HepG2 (cell line): ENCODE measurements at regions not wholly inside any gene's neighbourhood (a gene's known extent, or its start where the extent isn't known, plus 50 kb on each side); places are given as distances from the start of the nearest gene placed in this dataset.

Experiments used
- ATAC-seq: fragments of 200-7000 bp; cut with Tn5 transposase; 3 replicates; pipeline ENCODE4 v1.9.1; 2020; ENCODE audit warnings: mild to moderate bottlenecking, moderate library complexity
- BruUV-seq: library from RNA; stranded (reverse); fragments of 400-500 nt; replicated peaks from 2 replicates; lab custom pipeline; 2021; lab: Mats Ljungman, UMichigan
- CTCF ChIA-PET: fragments of 300-600 bp; formaldehyde crosslinking; extraction: SDS; loops from one replicate; lab custom pipeline; 2021; ENCODE audit warnings: low total read pairs, inconsistent platforms, low intra/inter-chr PET ratio; lab: Yijun Ruan, JAX
- POLR2A ChIA-PET: fragments of 350-600 bp; sonication (Branson Sonifier 250); formaldehyde crosslinking; loops from one replicate; lab custom pipeline; 2020; ENCODE audit warnings: antibody characterized with exemption, inconsistent platforms; lab: Yijun Ruan, JAX
- DNase-seq: peaks from one replicate; pipeline ENCODE4 v3.0.0-alpha.2; 2015; ENCODE audit warnings: low spot score
- FAIRE-seq: peaks from 3 replicates; lab custom pipeline; 2011; peaks lifted over from hg19 to GRCh38; lab: Jason Lieb, UNC
- H2AFZ ChIP-seq: one replicate; pipeline ENCODE4 v1.6.1; 2011; ENCODE audit warnings: low read length, inconsistent platforms
- H3K27ac ChIP-seq: fragments of 300-600 bp; 3 replicates; pipeline ENCODE4 v1.8.0; 2011; ENCODE audit warnings: mixed run types, mild to moderate bottlenecking, mixed read lengths, low read length, inconsistent platforms; ENCODE audit not compliant: insufficient read depth; ENCODE audit errors: extremely low read length
- H3K27me3 ChIP-seq, 2 experiments: fragments of 200-600 bp in 1 of 2; 2 replicates in 1 of 2; 3 replicates in 1 of 2; pipeline versions ENCODE4 v1.6.0 to v1.8.0; 2011; ENCODE audit warnings: low read length in 2 of 2, mild to moderate bottlenecking in 2 of 2, moderate library complexity in 2 of 2, inconsistent platforms in 1 of 2; ENCODE audit not compliant: insufficient read depth in 2 of 2, control insufficient read depth in 1 of 2
- H3K36me3 ChIP-seq, 2 experiments: fragments of 200-600 bp in 1 of 2; replicated peaks in 1 of 2; 2 replicates in 1 of 2; 3 replicates in 1 of 2; pipeline versions ENCODE4 v1.5.1 to v1.8.0; 2011; ENCODE audit warnings: low read length in 2 of 2, inconsistent platforms in 1 of 2; ENCODE audit not compliant: insufficient read depth in 2 of 2, control insufficient read depth in 1 of 2
- H3K4me1 ChIP-seq: 2 replicates; pipeline ENCODE4 v1.5.1; 2012; ENCODE audit warnings: low read length, inconsistent platforms; ENCODE audit not compliant: insufficient read depth
- H3K4me2 ChIP-seq: 2 replicates; pipeline ENCODE4 v1.6.0; 2011; ENCODE audit warnings: low read depth, low read length, inconsistent platforms
- H3K4me3 ChIP-seq, 3 experiments: fragments of 200-600 bp in 1 of 3; sonication (generic), shearing (Covaris generic) in 1 of 3; replicated peaks in 1 of 3; 2 replicates each; pipeline ENCODE4 v1.5.1; 2011 to 2016; ENCODE audit warnings: low read length in 3 of 3, inconsistent platforms in 2 of 3, low read depth in 2 of 3, mild to moderate bottlenecking in 2 of 3, control low read depth in 1 of 3, mixed read lengths in 1 of 3; ENCODE audit not compliant: insufficient read depth in 1 of 3
- H3K79me2 ChIP-seq: one replicate; pipeline ENCODE4 v1.6.1; 2011; ENCODE audit warnings: low read length, inconsistent platforms; ENCODE audit not compliant: insufficient read depth
- H3K9ac ChIP-seq: 2 replicates; pipeline ENCODE4 v1.6.0; 2011; ENCODE audit warnings: mild to moderate bottlenecking, low read depth, low read length, inconsistent platforms; ENCODE audit not compliant: insufficient read depth
- H3K9me3 ChIP-seq: 2 replicates; pipeline ENCODE4 v1.5.1; 2012; ENCODE audit warnings: mild to moderate bottlenecking, low read length
- H4K20me1 ChIP-seq: 2 replicates; pipeline ENCODE4 v1.6.0; 2011; ENCODE audit warnings: inconsistent platforms, mild to moderate bottlenecking, low read length, moderate library complexity; ENCODE audit not compliant: insufficient read depth
- HNRNPK ChIP-seq: fragments of 200-400 bp; formaldehyde crosslinking; IDR thresholded peaks from 2 replicates; pipeline ENCODE4 v1.6.1; 2018; ENCODE audit warnings: low read length, low read depth, moderate library complexity, mild to moderate bottlenecking; ENCODE audit not compliant: poor library complexity, severe bottlenecking
- KDM1A ChIP-seq: IDR thresholded peaks from 2 replicates; pipeline ENCODE4 v1.6.1; 2016; ENCODE audit warnings: missing compliant biosample characterization
- THAP11 ChIP-seq: IDR thresholded peaks from 2 replicates; pipeline ENCODE4 v1.6.1; 2016; ENCODE audit warnings: missing biosample characterization, missing genetic modification reagents
- ZNF367 ChIP-seq: sonication (generic); formaldehyde crosslinking; IDR thresholded peaks from 2 replicates; pipeline ENCODE4 v1.4.0; 2020; ENCODE audit warnings: missing genetic modification reagents, borderline replicate concordance
- ZNF878 ChIP-seq: sonication (generic); formaldehyde crosslinking; IDR thresholded peaks from 2 replicates; pipeline ENCODE4 v1.8.1; 2023; ENCODE audit warnings: mild to moderate bottlenecking, missing genetic modification reagents, moderate library complexity
- WGBS: methylation state at CpG from one replicate; pipeline ENCODE4 v1.1.6; 2017; ENCODE audit warnings: low lambda C conversion rate; 5-methylcytosine and 5-hydroxymethylcytosine counted together
- in situ Hi-C: cut with HindIII; loops from 2 replicates; pipeline ENCODE4 v1.10.0; 2017; ENCODE audit warnings: low pct_unique_long_range_greater_than_20kb; ENCODE audit not compliant: extremely low pct_ligation_motif_present
- intact Hi-C: fragments of 100-400 bp; cut with micrococcal nuclease; formaldehyde crosslinking; loops from one replicate; pipeline ENCODE4 v1.10.0; 2022; ENCODE audit not compliant: unreplicated experiment
- TF ChIP-seq, protein P1 (sequence below): sonication (generic); formaldehyde crosslinking; IDR thresholded peaks from 2 replicates; pipeline ENCODE4 v1.5.1; 2020; ENCODE audit warnings: mild to moderate bottlenecking, missing genetic modification reagents, borderline replicate concordance

GRCh38 chr2:155841442-155841841, 491.1 kb downstream of the NR4A2 start:
- FAIRE-seq: no peak
- in situ Hi-C loops (no loop called here), intact Hi-C loops (no loop called here)
- H3K4me1 ChIP-seq: no peaks in the 10 kb centered on the region
- DNase-seq: no peak
- H3K27me3 ChIP-seq: no peaks in the 10 kb centered on the region
- ChIA-PET POLR2A (no interaction called here), CTCF (no interaction called here)
- no peak overlapping the region for H3K4me2 ChIP-seq
- H3K9ac ChIP-seq: no peak overlapping the region
- H4K20me1 ChIP-seq: no peaks in the 10 kb centered on the region
- 2% methylated on average over 3 of the region's 3 CpGs for WGBS
- no peaks in the 10 kb centered on the region for H3K9me3 ChIP-seq
- no peaks in the 10 kb centered on the region for H3K36me3 ChIP-seq
- H2AFZ ChIP-seq: no peak overlapping the region
- no peak for TF ChIP-seq ZNF367 (CRISPR knock-in tag)
- TF ChIP-seq HNRNPK: peak; percentile 14
- no TSS peak for BruUV-seq
- H3K4me3 ChIP-seq: no peak overlapping the region
- H3K27ac ChIP-seq: no peak overlapping the region
- H3K79me2 ChIP-seq: no peaks in the 10 kb centered on the region
- ATAC-seq: no peak

GRCh38 chr2:155840661-155841060, 491.9 kb downstream of the NR4A2 start:
- H2AFZ ChIP-seq: no peak overlapping the region
- 16% methylated on average over 1 of the region's 1 CpG for WGBS
- TF ChIP-seq ZNF878 (CRISPR knock-in tag): no peak
- TF ChIP-seq KDM1A (CRISPR knock-in tag): no peak
- TF ChIP-seq, protein P1, sequence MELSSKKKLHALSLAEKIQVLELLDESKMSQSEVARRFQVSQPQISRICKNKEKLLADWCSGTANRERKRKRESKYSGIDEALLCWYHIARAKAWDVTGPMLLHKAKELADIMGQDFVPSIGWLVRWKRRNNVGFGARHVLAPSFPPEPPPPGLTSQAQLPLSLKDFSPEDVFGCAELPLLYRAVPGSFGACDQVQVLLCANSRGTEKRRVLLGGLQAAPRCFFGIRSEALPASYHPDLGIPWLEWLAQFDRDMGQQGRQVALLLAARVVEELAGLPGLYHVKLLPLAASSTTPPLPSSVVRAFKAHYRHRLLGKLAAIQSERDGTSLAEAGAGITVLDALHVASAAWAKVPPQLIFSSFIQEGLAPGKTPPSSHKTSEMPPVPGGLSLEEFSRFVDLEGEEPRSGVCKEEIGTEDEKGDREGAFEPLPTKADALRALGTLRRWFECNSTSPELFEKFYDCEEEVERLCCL (CRISPR knock-in tag): no peak
- TF ChIP-seq THAP11: no peak
- TF ChIP-seq, all 625 proteins: peak for 0
- Histone ChIP-seq H3K79me2 (no peaks in the 10 kb centered on the region), H3K9me3 (no peaks in the 10 kb centered on the region), H3K4me2 (no peak overlapping the region), H3K27me3 (no peaks in the 10 kb centered on the region), H3K27ac (no peak overlapping the region), H4K20me1 (no peaks in the 10 kb centered on the region), H3K36me3 (no peaks in the 10 kb centered on the region), H3K9ac (no peak overlapping the region), H3K4me3 (no peak overlapping the region), H3K4me1 (no peaks in the 10 kb centered on the region)
- no TSS peak for BruUV-seq
- FAIRE-seq (no peak), ATAC-seq (no peak), DNase-seq (no peak)
- POLR2A ChIA-PET: no interaction called here
- CTCF ChIA-PET: no interaction called here
- in situ Hi-C loops: no loop called here
- intact Hi-C loops: no loop called here
